ENCODE measurements at regions not wholly inside any gene's neighbourhood (a gene's known extent, or its start where the extent isn't known, plus 50 kb on each side); places are given as distances from the start of the nearest gene placed in this dataset.

GRCh38 chr9:88892724-88893123 is 98.5 kb upstream of the S1PR3 start:
- Histone ChIP-seq H3K9me3 (ENCODE audit: control insufficient read depth, insufficient read depth, low read length) (no peaks in the 10 kb centered on the region), H3K4me2 (ENCODE audit: low read depth, low read length) (no peak overlapping the region)

More at GRCh38 chr9:88892724-88893123, 98.5 kb upstream of the S1PR3 start:
- Histone ChIP-seq H3K23ac (ENCODE audit: low read depth, low read length) (no peak overlapping the region), H2BK120ac (ENCODE audit: low read depth, low read length) (no peak overlapping the region), H2AK5ac (ENCODE audit: low read depth, low read length) (no peak overlapping the region), H3K4ac (ENCODE audit: low read depth, low read length) (no peak overlapping the region), H3K56ac (ENCODE audit: extremely low read depth, insufficient read depth, low read length) (no peak overlapping the region), H3K9me1 (ENCODE audit: insufficient read depth, low read length) (0 out of 2 replicates have a peak, but pooled peaks cover 2% of the 10 kb centered on the region), H2BK5ac (ENCODE audit: low read depth, low read length, poor library complexity, severe bottlenecking) (no peak overlapping the region), H2BK15ac (ENCODE audit: low read depth, low read length) (no peak overlapping the region), H4K5ac (ENCODE audit: low read depth, low read length) (no peak overlapping the region), H3K79me1 (ENCODE audit: low read depth in 1 of 2, low read length in 2 of 2) (no peaks in the 10 kb centered on the region), H4K20me1 (ENCODE audit: insufficient read depth, low read length) (no peaks in the 10 kb centered on the region), H4K91ac (ENCODE audit: insufficient read depth, low read depth, low read length) (no peak overlapping the region), H3K27ac (ENCODE audit: insufficient read depth, low read length) (no peak overlapping the region), H3K4me3 (ENCODE audit: insufficient read depth, low read depth, low read length) (no peak overlapping the region), H3K36me3 (ENCODE audit: control insufficient read depth, insufficient read depth, low read length) (no peaks in the 10 kb centered on the region), H4K8ac (ENCODE audit: low read depth in 2 of 2, low read length in 2 of 2) (no peak overlapping the region), H2AK9ac (replicated peaks; ENCODE audit: low read depth, low read length, poor library complexity) (no peak overlapping the region), H3K18ac (ENCODE audit: low read depth, low read length) (no peak overlapping the region), H3K27me3 (ENCODE audit: control insufficient read depth, insufficient read depth, low read length) (peaks cover 2% of the 10 kb centered on the region; the same call in 1 of the 2 replicates), H2AFZ (replicated peaks; ENCODE audit: low read length, poor library complexity) (no peak overlapping the region), H3K4me1 (ENCODE audit: control insufficient read depth, insufficient read depth, low read length) (0 out of 2 replicates have a peak, but pooled peaks cover 2% of the 10 kb centered on the region), H3K14ac (replicated peaks; ENCODE audit: low read depth, low read length) (no peak overlapping the region), H3K9ac (ENCODE audit: low read depth, low read length) (no peak overlapping the region), H2BK20ac (ENCODE audit: low read depth, low read length) (no peak overlapping the region)
- intact Hi-C loops (cut with micrococcal nuclease) = no loop called here
- ATAC-seq (ENCODE audit: low read depth) (no peak), DNase-seq (no peak)
- no peak for TF ChIP-seq POLR2A (IDR thresholded peaks at IDR 0.05; ENCODE audit: low read depth, low read length)
- TF ChIP-seq RCOR1 (IDR thresholded peaks at IDR 0.05; ENCODE audit: insufficient replicate concordance, low read length) = no peak
- no peak for TF ChIP-seq ELK1 (IDR thresholded peaks at IDR 0.05; ENCODE audit: borderline replicate concordance, low read depth, low read length)
- no peak for TF ChIP-seq BHLHE40 (IDR thresholded peaks at IDR 0.05; ENCODE audit: low read depth, low read length)
- no peak for TF ChIP-seq FOS (IDR thresholded peaks at IDR 0.05; ENCODE audit: low read depth, low read length)
- TF ChIP-seq CHD1 (IDR thresholded peaks at IDR 0.05; ENCODE audit: low read depth, low read length) = no peak
- TF ChIP-seq RAD21 (IDR thresholded peaks at IDR 0.05; ENCODE audit: low read length) = no peak
- TF ChIP-seq CEBPB (IDR thresholded peaks at IDR 0.05; ENCODE audit: low read depth, low read length) = no peak
- TF ChIP-seq CTCF (conservative IDR thresholded peaks at IDR 0.05; ENCODE audit: low read depth, low read length) = no peak
- TF ChIP-seq USF2 (IDR thresholded peaks at IDR 0.05; ENCODE audit: low read depth, low read length) = no peak
- no peak for TF ChIP-seq MXI1 (IDR thresholded peaks at IDR 0.05; ENCODE audit: borderline replicate concordance, low read depth, low read length)
- TF ChIP-seq MAZ (IDR thresholded peaks at IDR 0.05; ENCODE audit: borderline replicate concordance, low read depth, low read length) = no peak
- TF ChIP-seq MAFK (IDR thresholded peaks at IDR 0.05; ENCODE audit: low read depth, low read length) = no peak
- TF ChIP-seq NFE2L2 (IDR thresholded peaks at IDR 0.05; ENCODE audit: low read depth, low read length) = no peak
- no peak for TF ChIP-seq SMC3 (IDR thresholded peaks at IDR 0.05; ENCODE audit: low read depth, low read length)
- no peak for TF ChIP-seq RFX5 (IDR thresholded peaks at IDR 0.05; ENCODE audit: low read depth, low read length)
- BruUV-seq (replicated peaks) = no TSS peak
- dilution Hi-C loops (cut with HindIII; ENCODE audit: low sequenced_read_pairs, unreplicated experiment) = no loop called here
- no CpG with 5 or more reads among the region's 4 CpGs for WGBS, 2 experiments (ENCODE audit: extremely low coverage in 2 of 2, insufficient read length in 1 of 2)
- CTCF ChIA-PET = no interaction called here
- in situ Hi-C loops (cut with MboI; ENCODE audit: low sequenced_read_pairs) = no loop called here
- POLR2A ChIA-PET (ENCODE audit: unreplicated experiment) = no interaction called here

All from IMR-90 (cell line).